GM13976 (cell line): ENCODE measurements at regions not wholly inside any gene's neighbourhood (a gene's known extent, or its start where the extent isn't known, plus 50 kb on each side); places are given as distances from the start of the nearest gene placed in this dataset.

ENCODE experiments used
- DNase-seq: peaks from one replicate; pipeline ENCODE4 v3.0.0; 2012; ENCODE audit warnings: low spot score
- in situ Hi-C: fragments of 300-500 bp; cut with MboI; formaldehyde crosslinking; loops from one replicate; pipeline ENCODE4 v1.12.0; 2022; ENCODE audit warnings: low sequenced_read_pairs, mixed read lengths, inconsistent platforms; ENCODE audit not compliant: unreplicated experiment
- TF ChIP-seq, protein P1 (sequence below): IDR thresholded peaks from 2 replicates; pipeline ENCODE4 v1.5.1; 2012; ENCODE audit warnings: borderline replicate concordance, mild to moderate bottlenecking; ENCODE audit not compliant: insufficient read depth; ENCODE audit errors: extremely low read depth, missing control alignments, control extremely low read depth

DNA sequence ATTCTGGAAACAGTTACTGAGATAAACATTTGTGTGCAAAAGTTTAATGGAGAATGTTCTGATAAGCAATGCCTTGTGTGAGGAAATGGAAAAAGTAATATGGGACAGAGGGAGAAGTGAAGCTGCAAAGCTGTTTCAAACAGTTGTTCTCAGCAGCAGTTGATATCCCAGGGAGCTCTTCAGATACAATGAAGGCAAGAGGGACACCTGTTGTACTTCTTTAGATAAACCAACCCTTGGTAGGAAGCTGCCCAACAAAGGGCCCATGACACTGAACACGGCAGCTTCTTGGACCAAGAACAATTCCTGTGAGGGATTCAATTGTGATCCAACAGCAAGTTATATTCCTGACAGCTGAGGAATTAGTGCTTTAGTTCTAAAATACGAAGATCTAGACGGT, 894.3 kb upstream of the PCDH20 start:
- TF ChIP-seq, protein P1, sequence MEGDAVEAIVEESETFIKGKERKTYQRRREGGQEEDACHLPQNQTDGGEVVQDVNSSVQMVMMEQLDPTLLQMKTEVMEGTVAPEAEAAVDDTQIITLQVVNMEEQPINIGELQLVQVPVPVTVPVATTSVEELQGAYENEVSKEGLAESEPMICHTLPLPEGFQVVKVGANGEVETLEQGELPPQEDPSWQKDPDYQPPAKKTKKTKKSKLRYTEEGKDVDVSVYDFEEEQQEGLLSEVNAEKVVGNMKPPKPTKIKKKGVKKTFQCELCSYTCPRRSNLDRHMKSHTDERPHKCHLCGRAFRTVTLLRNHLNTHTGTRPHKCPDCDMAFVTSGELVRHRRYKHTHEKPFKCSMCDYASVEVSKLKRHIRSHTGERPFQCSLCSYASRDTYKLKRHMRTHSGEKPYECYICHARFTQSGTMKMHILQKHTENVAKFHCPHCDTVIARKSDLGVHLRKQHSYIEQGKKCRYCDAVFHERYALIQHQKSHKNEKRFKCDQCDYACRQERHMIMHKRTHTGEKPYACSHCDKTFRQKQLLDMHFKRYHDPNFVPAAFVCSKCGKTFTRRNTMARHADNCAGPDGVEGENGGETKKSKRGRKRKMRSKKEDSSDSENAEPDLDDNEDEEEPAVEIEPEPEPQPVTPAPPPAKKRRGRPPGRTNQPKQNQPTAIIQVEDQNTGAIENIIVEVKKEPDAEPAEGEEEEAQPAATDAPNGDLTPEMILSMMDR = no peak
- no peak for DNase-seq

DNA sequence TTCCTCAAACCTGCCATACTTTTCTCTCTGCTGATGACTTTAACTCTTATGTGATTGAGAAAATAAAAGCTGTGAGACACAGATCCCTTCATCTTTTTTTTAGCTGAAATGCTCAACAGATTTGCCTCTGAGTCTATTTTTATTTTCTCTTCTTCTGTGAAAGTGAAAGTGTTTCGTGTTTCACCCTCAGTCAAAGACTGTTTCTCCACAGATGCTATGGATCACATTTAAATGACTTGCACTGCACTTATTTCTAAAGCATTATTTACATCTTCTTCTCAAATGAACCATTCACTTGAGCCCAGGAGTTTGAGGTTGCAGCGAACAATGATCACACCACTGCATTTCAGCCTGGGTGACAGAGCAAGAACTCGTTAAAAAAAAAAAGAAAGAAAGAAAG, 890.1 kb upstream of the PCDH20 start:
- in situ Hi-C loops = no loop called here
- TF ChIP-seq, protein P1 = no peak
- peak; percentile 46 for DNase-seq

More for the DNA sequence above, 894.3 kb upstream of the PCDH20 start:
- in situ Hi-C loops = no loop called here

DNA sequence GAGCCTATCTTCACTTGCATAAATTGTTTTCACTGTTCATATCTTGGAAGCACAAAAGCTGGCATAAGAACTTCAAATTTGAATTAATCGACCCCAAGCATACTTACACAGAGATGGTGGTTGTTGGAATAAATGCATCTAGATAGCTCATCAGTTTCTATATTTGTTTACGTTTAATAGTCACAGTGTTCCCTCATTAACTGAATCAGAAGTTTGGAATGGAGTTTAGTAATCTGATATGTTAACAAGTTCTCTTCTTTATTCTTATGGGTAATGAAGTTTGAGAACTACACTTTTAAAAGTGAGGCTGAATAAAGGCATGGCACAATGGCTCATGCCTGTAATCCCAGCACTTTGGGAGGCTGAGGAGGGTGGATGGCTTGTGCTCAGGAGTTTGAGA, 886.7 kb upstream of the PCDH20 start:
- in situ Hi-C loops = no loop called here
- no peak for DNase-seq
- TF ChIP-seq, protein P1 = no peak

DNA sequence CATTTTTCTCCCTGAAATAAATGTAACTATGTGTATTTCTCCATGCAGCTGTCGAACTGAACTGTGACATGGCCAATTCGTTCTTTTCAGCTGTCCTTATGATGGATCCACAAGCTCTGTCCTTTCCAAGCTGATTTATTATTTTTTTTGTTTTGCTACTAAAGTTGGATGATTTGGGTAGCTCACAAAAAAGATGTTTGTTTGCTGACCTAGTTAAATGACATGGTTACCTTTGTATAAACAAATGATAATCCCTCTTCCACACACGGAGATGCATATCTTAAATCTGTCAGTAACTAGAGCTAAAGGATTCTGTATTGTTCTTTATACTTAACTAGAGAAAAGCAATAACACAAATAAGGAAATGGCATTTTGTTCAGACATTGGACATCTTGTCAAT, 884.3 kb upstream of the PCDH20 start:
- no peak for DNase-seq
- in situ Hi-C loops = no loop called here
- TF ChIP-seq, protein P1 = no peak

DNA sequence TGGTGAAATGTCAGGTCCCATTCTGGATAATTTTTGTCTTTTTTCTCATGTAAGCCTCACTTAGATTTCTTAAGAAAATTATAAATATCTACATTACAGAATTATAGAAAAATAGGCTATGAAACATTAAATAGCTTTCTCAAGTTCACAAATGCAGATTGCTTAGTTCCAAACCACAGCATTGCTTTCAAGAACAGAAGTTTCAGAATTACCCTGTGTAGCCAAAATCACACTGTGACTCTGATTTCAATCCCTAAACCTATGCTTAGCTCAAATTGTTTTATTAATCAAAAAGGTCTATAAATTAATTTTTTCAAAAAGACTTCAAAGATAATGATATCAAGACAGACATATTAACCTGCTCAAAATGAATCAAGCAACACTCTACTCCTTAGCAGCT, 881.2 kb upstream of the PCDH20 start:
- DNase-seq = no peak
- TF ChIP-seq, protein P1 = no peak
- in situ Hi-C loops = no loop called here

DNA sequence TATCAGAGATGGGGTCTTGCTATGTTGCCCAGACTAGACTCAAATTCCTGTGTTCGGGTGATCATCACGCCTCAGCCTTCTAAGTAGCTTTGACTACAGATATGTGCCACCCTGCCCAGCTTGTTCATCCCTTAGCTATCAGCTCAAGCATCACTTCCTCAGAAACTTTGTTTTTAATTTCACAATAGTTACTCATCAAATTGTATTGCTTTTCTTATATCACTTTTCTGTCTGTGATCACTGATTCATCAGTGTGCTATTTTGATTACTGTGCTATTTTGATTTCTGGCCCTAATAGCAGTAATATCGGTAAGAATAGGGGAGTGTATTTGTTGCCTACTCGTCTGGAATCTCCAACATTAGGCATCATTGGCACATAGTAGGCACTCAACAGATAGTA, 878.6 kb upstream of the PCDH20 start:
- TF ChIP-seq, protein P1 = no peak
- DNase-seq = no peak
- in situ Hi-C loops = no loop called here

DNA sequence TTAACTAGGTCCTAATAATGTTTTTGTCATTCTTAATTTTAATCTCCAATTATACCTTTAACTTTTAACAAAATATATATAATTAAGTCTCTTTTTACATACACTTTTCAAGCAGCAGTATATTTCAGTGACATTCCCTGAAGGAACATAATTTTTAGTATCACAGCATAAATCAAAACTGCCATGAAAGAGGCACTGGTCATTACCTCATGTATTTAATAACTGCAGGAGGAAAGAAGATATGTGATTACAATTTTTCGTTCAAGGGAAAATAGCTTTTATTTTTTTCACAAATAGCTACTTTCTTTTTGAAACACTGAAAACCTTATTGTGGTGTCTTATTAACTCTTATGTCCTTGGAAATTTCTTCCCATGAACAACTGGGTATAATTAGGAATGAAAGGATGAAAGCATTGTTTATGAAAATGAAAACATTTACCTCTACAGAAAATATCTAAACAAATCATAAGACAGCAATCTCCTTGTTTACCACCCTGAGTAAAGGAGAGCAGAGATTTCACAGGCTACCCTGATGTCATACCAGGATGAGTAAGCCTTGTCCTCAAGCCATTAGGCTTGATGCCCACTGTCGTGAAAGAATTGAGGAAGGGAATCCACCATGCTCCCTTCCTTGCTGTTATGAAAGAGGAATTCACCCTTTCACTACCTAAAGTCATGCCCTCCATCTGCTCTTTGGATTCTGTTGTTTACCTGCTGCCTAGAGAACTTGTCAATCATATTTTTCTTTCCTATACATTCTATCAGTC, 877.2 kb upstream of the PCDH20 start:
- no peak for DNase-seq
- TF ChIP-seq, protein P1 = no peak
- in situ Hi-C loops = no loop called here
